ENCODE measurements at regions not wholly inside any gene's neighbourhood (a gene's known extent, or its start where the extent isn't known, plus 50 kb on each side); places are given as distances from the start of the nearest gene placed in this dataset.
"Not testable (repeated sequence)": the region's sequence is repeated elsewhere in the genome, so short reads cannot be mapped to it uniquely, and the experiment has no call there.

DNA sequence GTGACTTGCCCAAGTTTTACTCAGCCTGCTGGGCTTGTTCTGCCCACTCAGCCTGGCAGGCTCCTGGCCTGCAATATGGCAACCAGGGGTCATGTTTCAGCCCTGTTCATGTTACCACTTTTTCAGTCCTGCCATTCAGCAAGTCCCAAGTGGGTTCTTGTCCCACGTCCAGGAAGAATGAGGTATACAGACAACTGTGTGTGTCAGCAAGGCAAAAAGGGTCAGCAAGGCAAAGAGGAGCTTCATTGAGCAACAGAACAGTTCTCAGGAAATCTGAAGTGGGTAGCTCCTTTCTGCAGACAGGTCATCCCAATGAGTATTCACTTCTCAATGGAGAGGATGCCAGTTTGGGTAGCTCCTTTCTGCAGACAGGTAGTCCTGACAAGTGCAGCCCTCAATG lies 1233.3 kb upstream of the B3GALT2 start:
- Mint-ChIP-seq H3K36me3 (ENCODE audit: low read depth) (no peaks in the 10 kb centered on the region), H3K4me1 (no peaks in the 10 kb centered on the region), H3K27ac (no peak overlapping the region), H3K9me3 (peaks cover 27% of the 10 kb centered on the region), H3K4me3 (no peak overlapping the region), H3K27me3 (ENCODE audit: low read depth, poor library complexity) (peaks cover 3% of the 10 kb centered on the region)
- DNase-seq, result no peak
- TF ChIP-seq, protein P1, sequence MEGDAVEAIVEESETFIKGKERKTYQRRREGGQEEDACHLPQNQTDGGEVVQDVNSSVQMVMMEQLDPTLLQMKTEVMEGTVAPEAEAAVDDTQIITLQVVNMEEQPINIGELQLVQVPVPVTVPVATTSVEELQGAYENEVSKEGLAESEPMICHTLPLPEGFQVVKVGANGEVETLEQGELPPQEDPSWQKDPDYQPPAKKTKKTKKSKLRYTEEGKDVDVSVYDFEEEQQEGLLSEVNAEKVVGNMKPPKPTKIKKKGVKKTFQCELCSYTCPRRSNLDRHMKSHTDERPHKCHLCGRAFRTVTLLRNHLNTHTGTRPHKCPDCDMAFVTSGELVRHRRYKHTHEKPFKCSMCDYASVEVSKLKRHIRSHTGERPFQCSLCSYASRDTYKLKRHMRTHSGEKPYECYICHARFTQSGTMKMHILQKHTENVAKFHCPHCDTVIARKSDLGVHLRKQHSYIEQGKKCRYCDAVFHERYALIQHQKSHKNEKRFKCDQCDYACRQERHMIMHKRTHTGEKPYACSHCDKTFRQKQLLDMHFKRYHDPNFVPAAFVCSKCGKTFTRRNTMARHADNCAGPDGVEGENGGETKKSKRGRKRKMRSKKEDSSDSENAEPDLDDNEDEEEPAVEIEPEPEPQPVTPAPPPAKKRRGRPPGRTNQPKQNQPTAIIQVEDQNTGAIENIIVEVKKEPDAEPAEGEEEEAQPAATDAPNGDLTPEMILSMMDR (IDR thresholded peaks at IDR 0.05), result no peak

DNA sequence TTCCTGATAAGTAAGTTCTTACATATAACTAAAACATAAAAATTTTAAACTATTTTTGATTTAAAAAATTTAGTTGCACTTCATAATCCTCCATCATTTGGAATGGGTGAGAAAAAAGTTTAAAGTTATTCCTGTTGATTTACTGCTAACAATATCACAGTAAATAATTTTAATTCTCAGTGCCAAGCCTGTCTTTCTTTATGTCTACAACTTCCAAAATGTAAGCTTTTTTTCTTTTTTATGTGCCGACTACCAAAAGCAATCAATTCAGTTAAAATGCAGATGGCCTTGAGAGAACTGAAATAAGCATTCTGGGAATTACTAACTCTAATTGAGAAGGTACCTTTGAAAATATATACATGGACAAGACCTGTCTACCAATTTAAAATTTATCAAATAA lies 1224.3 kb upstream of the B3GALT2 start:
- H3K27ac Mint-ChIP-seq, result no peak overlapping the region
- TF ChIP-seq, protein P1 (IDR thresholded peaks at IDR 0.05), result no peak
- H3K9me3 Mint-ChIP-seq, result peaks cover 5% of the 10 kb centered on the region
- H3K4me1 Mint-ChIP-seq, result no peaks in the 10 kb centered on the region
- no peak overlapping the region for H3K4me3 Mint-ChIP-seq
- DNase-seq, result no peak
- no peaks in the 10 kb centered on the region for H3K36me3 Mint-ChIP-seq (ENCODE audit: low read depth)
- no peaks in the 10 kb centered on the region for H3K27me3 Mint-ChIP-seq (ENCODE audit: low read depth, poor library complexity)

DNA sequence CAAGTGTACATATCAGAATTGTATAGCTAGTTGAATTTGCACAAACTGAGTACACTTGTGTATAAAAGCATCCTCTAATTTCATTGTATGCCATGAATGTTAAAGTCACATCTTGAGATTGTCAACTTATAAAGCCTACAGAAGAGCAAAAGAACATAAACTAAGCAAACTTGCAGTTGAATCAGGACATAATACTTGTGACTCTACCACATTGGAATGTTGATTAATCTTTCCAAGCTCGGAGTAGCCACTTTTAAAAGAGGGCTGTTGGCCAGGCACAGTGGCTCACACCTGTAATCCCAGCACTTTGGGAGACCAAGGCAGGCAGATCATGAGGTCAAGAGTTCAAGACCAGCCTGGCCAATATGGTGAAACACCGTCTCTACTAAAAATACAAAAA lies 1220.8 kb upstream of the B3GALT2 start:
- not testable (repeated sequence) for H3K36me3 Mint-ChIP-seq (ENCODE audit: low read depth); H3K27ac Mint-ChIP-seq; H3K4me3 Mint-ChIP-seq; H3K4me1 Mint-ChIP-seq; H3K9me3 Mint-ChIP-seq; DNase-seq; H3K27me3 Mint-ChIP-seq (ENCODE audit: low read depth, poor library complexity)

DNA sequence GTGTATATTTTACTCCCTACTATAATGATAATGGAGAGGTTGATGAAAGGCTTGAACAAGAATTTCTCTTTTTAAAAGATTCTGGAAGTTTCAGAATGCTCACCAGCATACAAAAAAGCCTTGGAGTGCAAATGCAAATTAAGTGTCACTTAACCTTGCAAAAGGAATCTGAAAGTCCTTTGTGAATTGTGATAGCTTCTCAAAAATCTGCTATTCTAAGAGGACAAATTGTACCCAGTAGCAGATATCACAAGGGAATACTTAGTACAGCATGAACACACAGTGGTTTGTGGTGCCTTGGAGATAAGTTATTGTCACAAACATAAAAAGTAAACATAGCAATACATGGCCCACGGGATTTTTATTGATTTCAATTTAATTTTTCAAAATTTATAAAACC lies 1208.3 kb upstream of the B3GALT2 start:
- no peaks in the 10 kb centered on the region for H3K27me3 Mint-ChIP-seq (ENCODE audit: low read depth, poor library complexity)

DNA sequence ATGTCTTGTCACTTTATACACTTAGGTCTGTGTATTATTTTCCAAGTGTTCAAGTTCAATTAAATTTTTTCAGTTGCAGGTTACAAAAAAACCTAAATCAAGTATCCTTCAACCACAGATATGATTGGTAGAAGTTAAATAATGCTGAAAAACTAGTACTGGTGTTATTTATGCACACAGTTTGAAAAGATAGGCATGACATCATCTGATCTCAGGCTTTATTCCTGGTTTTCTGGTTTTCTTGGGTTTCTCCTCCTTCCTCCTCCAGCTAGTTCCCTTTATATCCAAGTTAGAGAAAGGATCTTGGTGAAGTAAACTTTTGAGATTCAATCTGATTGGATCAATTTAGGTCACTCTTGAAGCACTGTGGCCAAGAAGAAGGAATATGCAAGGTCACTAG lies 1201.1 kb upstream of the B3GALT2 start:
- H3K36me3 Mint-ChIP-seq (ENCODE audit: low read depth), result no peaks in the 10 kb centered on the region

More for the DNA sequence above, 1208.3 kb upstream of the B3GALT2 start:
- Mint-ChIP-seq H3K4me1 (no peaks in the 10 kb centered on the region), H3K36me3 (ENCODE audit: low read depth) (no peaks in the 10 kb centered on the region), H3K27ac (no peak overlapping the region), H3K9me3 (no peaks in the 10 kb centered on the region), H3K4me3 (no peak overlapping the region)
- TF ChIP-seq, protein P1 (IDR thresholded peaks at IDR 0.05), result no peak
- DNase-seq, result no peak

DNA sequence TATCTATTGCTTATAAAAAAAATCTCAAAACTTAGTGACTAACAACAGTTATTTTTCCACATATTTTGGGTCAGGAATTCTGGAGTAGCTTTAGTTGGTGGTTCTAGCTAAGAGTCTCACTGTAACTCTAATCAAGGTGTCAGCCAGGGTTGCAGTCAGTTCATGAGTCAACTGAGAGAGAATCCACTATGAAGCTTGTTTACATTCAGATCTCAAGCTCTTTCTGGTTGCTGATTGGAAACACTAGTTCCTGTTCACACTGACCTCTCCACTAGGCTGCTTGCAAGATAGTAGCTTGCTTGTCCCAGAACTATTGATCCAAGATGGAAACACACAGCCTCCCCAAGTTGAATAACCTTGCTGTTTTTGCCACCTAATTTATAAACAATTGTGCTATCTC lies 1192.1 kb upstream of the B3GALT2 start:
- Mint-ChIP-seq H3K36me3 (ENCODE audit: low read depth) (no peaks in the 10 kb centered on the region), H3K27me3 (ENCODE audit: low read depth, poor library complexity) (no peaks in the 10 kb centered on the region), H3K4me1 (no peaks in the 10 kb centered on the region), H3K27ac (no peak overlapping the region), H3K4me3 (no peak overlapping the region), H3K9me3 (no peaks in the 10 kb centered on the region)
- TF ChIP-seq, protein P1 (IDR thresholded peaks at IDR 0.05), result no peak
- DNase-seq, result no peak

More for the DNA sequence above, 1201.1 kb upstream of the B3GALT2 start:
- Mint-ChIP-seq H3K4me3 (no peak overlapping the region), H3K4me1 (no peaks in the 10 kb centered on the region), H3K27ac (no peak overlapping the region), H3K9me3 (no peaks in the 10 kb centered on the region), H3K27me3 (ENCODE audit: low read depth, poor library complexity) (no peaks in the 10 kb centered on the region)
- TF ChIP-seq, protein P1 (IDR thresholded peaks at IDR 0.05), result no peak
- DNase-seq, result no peak
